GM12875 (cell line): ENCODE measurements at regions not wholly inside any gene's neighbourhood (a gene's known extent, or its start where the extent isn't known, plus 50 kb on each side); places are given as distances from the start of the nearest gene placed in this dataset.

Experiments
- H3K4me3 ChIP-seq: one replicate; pipeline ENCODE4 v1.5.1; 2011; ENCODE audit warnings: low read depth, low read length, control low read depth
- CTCF ChIP-seq: IDR thresholded peaks from 2 replicates; pipeline ENCODE4 v1.5.1; 2011; ENCODE audit warnings: low read depth, mild to moderate bottlenecking, control low read depth, inconsistent platforms, low read length, moderate library complexity, borderline replicate concordance; ENCODE audit not compliant: insufficient read depth

DNA sequence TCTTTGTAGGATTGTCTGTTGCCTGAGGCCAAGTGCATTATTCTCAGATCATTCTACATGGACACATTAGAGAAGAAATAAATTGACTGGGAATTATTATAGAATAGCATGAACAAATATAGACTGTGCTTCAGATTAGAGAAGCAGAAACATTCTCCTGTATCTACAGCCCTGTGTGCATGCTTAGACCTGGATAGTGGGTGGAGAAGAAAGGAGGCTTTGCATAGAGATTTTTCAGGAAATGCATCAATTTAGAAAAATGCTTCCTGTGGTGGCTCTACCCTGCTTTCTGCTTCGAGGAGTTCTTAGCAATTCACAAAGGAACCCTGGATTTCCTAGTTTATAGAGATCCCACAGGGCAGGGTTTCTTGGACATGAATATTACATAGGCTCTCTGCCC, 66.7 kb downstream of the IRX1 start:
- no peak overlapping the region for H3K4me3 ChIP-seq
- TF ChIP-seq CTCF, result no peak

DNA sequence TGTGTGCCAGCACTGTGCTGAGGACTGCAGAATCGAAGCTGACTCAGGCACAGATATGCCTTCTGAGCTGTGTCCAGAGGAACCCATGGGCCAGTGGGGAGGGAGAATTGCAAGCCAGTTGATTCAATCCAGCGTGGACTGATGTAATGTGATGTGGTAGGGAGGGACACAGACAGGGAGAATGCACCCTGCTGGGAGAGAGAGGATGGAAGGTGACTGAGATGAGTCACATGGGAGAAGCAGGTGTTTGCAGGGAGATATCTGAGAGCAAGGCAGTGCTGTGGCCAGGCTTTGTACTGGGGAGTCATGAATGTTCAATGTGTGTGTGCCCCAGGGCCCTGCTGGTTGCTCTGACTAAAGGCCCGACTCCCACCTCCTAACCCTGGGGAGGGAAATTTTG, 75.7 kb downstream of the IRX1 start:
- no peak overlapping the region for H3K4me3 ChIP-seq
- no peak for TF ChIP-seq CTCF

DNA sequence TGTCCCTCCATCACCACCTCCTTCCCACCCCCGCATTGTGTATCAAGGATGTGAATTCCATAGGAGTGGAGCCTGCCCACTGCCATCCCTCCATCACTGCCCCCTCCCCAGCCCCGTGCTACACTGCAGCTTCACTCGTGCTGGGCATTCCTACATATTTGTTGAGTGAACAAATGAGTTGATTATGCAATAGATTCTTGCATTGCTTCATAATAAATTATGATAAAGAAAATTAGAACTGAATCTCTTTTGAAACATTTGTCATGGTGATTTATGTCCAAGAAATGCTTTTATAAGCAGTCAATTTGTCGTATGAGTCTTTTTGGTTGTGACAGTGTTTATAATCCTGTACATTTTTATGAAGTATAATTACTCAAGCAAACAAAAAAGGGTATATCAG, 83.2 kb downstream of the IRX1 start:
- TF ChIP-seq CTCF, result no peak
- H3K4me3 ChIP-seq, result no peak overlapping the region

DNA sequence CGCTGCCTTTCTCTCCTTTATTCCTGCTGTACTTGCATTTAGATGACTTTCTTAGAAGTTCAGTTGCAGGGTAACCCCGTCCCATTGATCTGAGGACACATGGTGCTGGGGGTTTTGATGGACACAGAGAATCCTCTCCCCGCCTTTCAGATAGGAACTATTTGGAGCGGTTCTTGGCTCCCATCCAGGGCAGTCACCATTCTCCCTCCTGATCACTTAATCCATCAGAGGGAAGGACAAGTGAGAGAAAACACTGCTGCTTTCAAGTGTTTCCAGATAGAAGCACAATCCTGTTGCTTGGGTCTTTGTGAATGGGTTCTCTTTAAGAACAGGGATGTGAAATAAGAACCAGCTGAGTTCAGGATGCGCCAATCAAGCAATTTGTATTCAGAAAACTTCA, 85.2 kb downstream of the IRX1 start:
- TF ChIP-seq CTCF, result no peak
- H3K4me3 ChIP-seq, result no peak overlapping the region

GRCh38 chr5:3684118-3684517, 88.5 kb downstream of the IRX1 start:
- no peak for TF ChIP-seq CTCF
- no peak overlapping the region for H3K4me3 ChIP-seq

DNA sequence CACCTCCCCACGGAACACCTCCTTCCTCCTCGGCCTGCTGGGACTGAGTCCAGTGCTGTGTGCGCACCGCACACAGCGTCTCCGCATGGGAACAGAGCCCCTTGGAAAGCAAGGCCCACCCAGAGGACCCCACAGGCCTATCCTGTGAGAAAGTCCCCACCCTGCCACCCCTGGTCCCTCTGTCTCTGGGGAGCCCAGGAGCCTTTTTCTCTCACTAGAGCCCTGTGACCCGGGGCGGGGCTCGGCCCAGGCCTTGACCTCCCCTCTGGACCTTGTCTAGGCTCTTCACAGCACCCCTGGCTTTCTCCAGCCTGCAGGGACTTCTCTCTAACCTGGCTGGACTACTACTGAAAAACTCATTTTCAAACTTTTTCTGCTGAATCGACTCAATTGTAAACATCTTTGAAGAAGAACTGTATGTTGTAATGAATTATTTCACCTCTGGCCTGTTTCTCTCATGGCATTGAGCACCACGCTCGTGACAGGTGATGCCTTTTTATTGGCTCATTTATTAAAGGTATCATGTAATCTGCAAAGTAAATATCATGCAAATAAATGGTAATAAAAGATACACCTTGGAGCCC, 89.2 kb downstream of the IRX1 start:
- no peak overlapping the region for H3K4me3 ChIP-seq
- no peak for TF ChIP-seq CTCF

GRCh38 chr5:3694819-3695218, 99.2 kb downstream of the IRX1 start:
- no peak for TF ChIP-seq CTCF
- H3K4me3 ChIP-seq, result no peak overlapping the region
